GM18873 (cell line): ENCODE measurements at regions not wholly inside any gene's neighbourhood (a gene's known extent, or its start where the extent isn't known, plus 50 kb on each side); places are given as distances from the start of the nearest gene placed in this dataset.
"Not testable (repeated sequence)": the region's sequence is repeated elsewhere in the genome, so short reads cannot be mapped to it uniquely, and the experiment has no call there.

ENCODE experiments used
- ATAC-seq: cut with Tn5 transposase; IDR thresholded peaks from one replicate; pipeline ENCODE4 v1.9.1; 2021; ENCODE audit warnings: mild to moderate bottlenecking, moderate library complexity, moderate number of reproducible peaks; ENCODE audit not compliant: unreplicated experiment, low FRiP score

- no peak for ATAC-seq
These were observed 227.1 kb downstream of the RFPL4B start for GRCh38 chr6:112574190-112574589.

- no peak for ATAC-seq
These were observed 228.2 kb downstream of the RFPL4B start for GRCh38 chr6:112575309-112575834.

GRCh38 chr6:112576423-112576822 is 229.3 kb downstream of the RFPL4B start:
- ATAC-seq: no peak

- ATAC-seq: no peak
These were observed 232.5 kb downstream of the RFPL4B start for GRCh38 chr6:112579601-112580000.

GRCh38 chr6:112581015-112581414 is 233.9 kb downstream of the RFPL4B start:
- ATAC-seq: no peak

- ATAC-seq: no peak
These were observed 243.2 kb downstream of the RFPL4B start for GRCh38 chr6:112590326-112590725.

DNA sequence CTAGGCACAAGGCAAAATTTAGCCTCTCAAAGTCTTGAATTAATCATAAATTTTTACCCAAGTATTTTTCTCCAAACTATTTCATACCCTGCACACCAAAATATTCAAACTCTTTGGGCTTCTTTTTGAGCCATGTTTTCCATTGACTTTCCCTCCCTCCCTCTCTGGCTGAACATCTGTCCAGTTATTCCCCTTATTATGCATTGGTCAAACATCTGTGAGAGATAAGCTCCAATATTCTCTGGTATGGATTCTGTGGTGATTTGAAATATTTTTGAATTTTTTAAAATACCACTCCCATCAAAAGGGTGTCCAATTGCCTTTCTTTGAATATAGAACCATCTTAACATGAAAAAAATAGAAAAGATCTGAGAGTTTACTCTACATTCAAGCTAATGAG is 244.2 kb downstream of the RFPL4B start:
- ATAC-seq: no peak

DNA sequence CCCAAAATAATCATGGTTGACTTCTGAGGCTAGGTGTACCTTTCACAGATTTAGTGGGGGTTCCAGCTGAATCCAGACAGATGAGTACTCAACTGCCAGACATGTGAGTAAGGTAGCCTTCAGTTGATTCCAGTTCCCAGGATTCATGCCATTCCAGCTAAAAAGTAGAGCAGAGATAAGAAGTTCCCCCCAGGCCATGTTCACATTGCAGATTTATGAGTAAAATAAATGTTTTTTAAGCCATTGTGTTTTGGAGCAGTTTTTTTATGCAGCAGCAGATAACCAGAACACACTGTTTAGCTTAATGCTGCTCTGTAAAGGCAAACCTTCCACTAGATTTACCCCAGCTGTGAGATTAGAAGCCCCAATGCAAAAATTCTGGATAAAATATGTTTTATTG is 245.0 kb downstream of the RFPL4B start:
- no peak for ATAC-seq

DNA sequence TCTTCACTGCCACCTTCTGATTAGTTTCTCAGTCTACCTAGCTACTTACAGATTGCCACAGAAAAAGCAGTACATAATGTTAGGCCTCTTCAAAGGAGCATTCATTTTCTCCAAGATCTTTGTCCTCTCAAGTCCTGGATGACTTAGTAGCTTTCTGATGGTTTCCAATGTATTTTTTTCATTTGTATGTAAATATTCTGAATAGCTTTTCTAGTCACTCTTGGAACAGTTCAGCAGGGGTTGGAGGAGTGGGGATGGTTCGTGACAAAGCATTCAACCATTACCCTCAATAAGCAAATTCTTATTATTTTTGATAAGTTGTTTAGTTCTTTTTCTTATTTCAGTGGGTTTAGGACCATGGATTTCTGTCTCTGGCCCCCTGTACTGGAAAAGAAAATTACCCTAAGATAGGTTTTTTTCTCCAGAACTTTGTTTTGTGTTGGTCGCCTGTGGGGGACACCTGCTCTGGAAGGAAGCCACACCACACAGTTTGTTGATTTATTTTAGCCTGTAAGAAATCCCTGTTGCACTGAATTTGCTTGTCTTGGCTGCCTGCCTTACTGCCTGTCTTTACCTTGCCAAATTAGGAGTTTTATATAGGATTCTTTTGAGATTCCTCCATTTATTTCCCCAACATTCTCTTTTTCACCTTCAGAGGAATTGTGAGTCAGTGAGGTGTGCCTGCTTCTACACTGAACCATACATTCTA is 247.9 kb downstream of the RFPL4B start:
- ATAC-seq: no peak

GRCh38 chr6:112595841-112596240 is 248.7 kb downstream of the RFPL4B start:
- ATAC-seq: no peak

DNA sequence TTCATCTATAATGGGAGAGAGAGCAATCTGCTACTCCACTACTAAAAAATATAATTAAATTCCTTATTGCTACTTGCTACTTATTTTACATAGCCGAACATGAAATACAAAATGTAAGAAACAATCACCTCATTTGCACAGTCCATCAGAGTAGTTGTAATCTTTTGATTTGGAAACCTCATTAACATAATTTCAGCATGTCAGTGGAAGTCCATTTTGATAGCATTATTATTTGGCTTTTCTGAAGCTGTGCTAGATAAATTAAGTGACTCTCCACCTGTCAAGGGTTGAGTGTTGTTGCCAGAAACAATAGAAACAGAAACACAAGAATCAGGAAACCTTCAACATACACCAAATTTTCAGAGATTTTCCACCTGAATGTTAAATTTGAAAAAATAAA is 250.0 kb downstream of the RFPL4B start:
- ATAC-seq: no peak

GRCh38 chr6:112600168-112600567 is 253.0 kb downstream of the RFPL4B start:
- no peak for ATAC-seq

GRCh38 chr6:112603726-112604125 is 256.6 kb downstream of the RFPL4B start:
- ATAC-seq: no peak

DNA sequence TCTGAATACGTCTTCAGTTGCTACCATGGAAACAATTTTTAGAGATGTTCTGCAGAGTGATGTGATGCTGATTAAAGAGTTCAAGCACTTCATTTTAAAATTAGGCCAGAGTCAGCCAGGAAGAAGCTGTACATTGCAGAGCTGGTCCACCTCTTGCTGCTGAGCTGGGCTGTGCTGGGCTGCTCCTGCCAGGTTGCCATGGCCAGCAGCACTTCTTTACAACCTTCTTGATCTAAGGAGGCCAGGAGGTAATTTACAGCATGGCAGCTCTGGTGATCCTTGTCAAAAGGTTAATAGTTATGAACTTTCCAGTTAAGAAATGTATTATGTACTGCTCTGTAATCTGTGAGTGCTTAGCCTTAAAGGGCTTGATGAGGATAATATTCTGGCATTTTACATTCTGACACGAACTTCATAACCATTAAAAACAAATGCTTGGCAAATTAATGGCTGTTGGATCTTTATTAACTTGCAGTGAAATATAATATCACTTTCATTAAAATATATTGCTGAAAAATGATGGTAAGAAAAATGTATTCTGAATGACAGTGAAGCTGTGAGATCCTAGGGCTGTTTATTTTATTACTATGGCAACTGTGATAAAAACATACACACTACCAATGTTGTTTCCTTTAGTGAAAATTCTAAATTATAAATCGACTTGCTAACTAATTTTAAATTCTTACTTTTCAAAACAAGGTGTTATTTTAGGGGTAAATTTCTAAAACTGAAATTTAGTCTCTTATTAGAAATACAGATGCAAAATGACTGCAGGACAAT is 259.7 kb downstream of the RFPL4B start:
- ATAC-seq: no peak

DNA sequence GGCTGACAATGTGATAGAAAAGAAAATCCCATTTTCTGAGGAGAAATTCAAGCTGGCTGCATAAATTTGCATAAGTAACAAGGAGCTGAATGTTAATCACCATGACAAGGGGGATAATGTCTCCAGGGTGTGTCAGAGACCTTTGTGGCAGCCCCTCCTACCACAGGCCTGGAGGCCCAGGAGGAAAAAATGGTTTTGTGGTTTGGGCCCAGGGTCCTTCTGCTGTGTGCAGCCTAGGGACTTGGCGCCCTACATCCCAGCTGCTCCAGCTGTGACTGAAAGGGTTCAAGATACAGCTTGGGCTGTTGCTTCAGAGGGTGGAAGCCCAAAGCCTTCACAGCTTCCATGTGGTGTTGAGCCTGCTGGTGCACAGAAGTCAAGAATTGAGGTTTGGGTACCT is 261.8 kb downstream of the RFPL4B start:
- not testable (repeated sequence) for ATAC-seq

- ATAC-seq: no peak
These were observed 266.3 kb downstream of the RFPL4B start for GRCh38 chr6:112613410-112613809.

DNA sequence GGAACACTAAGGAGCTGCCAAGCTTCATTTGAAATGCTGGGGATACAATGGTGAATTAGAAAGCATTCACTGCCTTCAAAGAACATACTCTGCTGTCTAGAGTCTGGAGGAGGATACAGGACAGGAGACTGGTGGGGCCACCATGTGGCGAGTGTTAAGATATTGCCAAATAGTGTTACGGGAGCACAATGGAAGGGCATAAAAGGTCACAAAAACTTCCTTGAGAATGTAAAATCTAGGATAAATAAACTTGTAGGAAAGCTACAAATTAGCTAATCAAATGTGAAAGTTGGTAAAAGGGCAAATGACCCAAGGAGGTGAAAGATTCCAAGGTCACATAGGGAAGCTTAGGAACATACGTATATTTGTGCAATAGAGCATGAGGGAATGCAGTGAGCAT is 271.7 kb downstream of the RFPL4B start:
- ATAC-seq: no peak

DNA sequence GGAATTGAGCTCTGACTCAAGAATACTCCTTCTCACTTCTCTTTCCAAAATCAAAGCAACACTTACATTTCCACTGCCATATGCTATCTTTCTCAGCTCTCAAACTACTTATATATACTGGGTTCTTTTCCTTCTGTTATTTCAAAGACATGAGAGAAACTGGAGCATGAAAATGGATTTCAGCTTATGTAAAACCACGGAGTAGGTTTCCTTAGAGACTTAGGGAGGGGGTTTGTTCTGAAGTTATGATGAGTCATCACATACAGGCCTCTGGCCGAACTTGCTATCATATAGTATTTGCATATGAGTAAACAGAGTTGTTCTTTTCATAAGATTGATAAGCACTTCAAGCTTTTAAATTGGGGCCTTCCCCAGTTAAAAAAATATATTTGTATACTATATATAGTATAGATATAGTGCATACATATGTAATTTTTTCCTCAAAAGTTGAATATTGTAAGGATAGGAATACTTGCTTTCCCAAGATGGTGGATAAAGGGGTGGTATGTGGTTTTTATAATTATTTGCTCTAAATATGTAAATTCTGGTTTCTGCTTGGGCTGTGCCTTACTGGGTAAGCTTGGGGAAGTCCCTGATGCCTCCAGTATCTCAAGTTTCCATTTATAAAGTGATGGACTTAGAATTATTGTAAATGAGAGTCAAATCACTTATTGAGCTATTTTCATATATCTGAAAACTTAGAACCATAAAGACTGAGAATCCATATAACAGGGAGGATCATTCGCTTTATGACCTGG is 273.9 kb downstream of the RFPL4B start:
- ATAC-seq: no peak

GRCh38 chr6:112622036-112622435 is 274.9 kb downstream of the RFPL4B start:
- no peak for ATAC-seq

GRCh38 chr6:112626468-112627082 is 279.4 kb downstream of the RFPL4B start:
- ATAC-seq: no peak

- no peak for ATAC-seq
These were observed 287.2 kb downstream of the RFPL4B start for GRCh38 chr6:112634376-112634775.
